A673 (cell line): ENCODE measurements at regions not wholly inside any gene's neighbourhood (a gene's known extent, or its start where the extent isn't known, plus 50 kb on each side); places are given as distances from the start of the nearest gene placed in this dataset.

Experiments used
- BruUV-seq: library from RNA; stranded (reverse); fragments of 400-500 nt; replicated peaks from 2 replicates; lab custom pipeline; 2021; lab: Mats Ljungman, UMichigan
- CTCF ChIA-PET: fragments of 300-600 bp; sonication (Branson Sonifier 250); formaldehyde crosslinking; loops from one replicate; lab custom pipeline; 2022; ENCODE audit warnings: antibody characterized with exemption; lab: Charles Lee
- POLR2A ChIA-PET: fragments of 300-600 bp; sonication (Branson Sonifier 250); formaldehyde crosslinking; loops from one replicate; lab custom pipeline; 2022; ENCODE audit warnings: antibody characterized with exemption; ENCODE audit not compliant: low non-redundant PET; lab: Charles Lee
- DNase-seq: peaks from one replicate; pipeline ENCODE4 v3.0.0-alpha.2; 2015; ENCODE audit warnings: low spot score
- H3K27ac ChIP-seq: fragments of 200-600 bp; sonication (generic); 2 replicates; pipeline ENCODE4 v1.5.1; 2016; ENCODE audit warnings: mixed run types, low read depth, mild to moderate bottlenecking, mixed read lengths, antibody characterized with exemption, low read length; ENCODE audit not compliant: poor library complexity, severe bottlenecking
- H3K27me3 ChIP-seq: fragments of 200-600 bp; sonication (generic); replicated peaks from 2 replicates; pipeline ENCODE4 v1.6.1; 2017; ENCODE audit warnings: mixed run types, low read depth, mild to moderate bottlenecking, mixed read lengths, antibody characterized with exemption, low read length; ENCODE audit not compliant: insufficient read depth, poor library complexity
- H3K36me3 ChIP-seq: fragments of 200-600 bp; sonication (generic); 2 replicates; pipeline ENCODE4 v1.6.1; 2016; ENCODE audit warnings: mixed run types, mild to moderate bottlenecking, mixed read lengths, antibody characterized with exemption, low read length; ENCODE audit not compliant: insufficient read depth, poor library complexity, severe bottlenecking
- H3K4me1 ChIP-seq: fragments of 200-600 bp; sonication (generic); 2 replicates; pipeline ENCODE4 v1.6.1; 2017; ENCODE audit warnings: mixed run types, mild to moderate bottlenecking, mixed read lengths, antibody characterized with exemption, low read length; ENCODE audit not compliant: insufficient read depth, poor library complexity, severe bottlenecking
- H3K4me3 ChIP-seq: fragments of 200-600 bp; sonication (generic); 2 replicates; pipeline ENCODE4 v1.5.1; 2016; ENCODE audit warnings: low read depth, mixed run types, mild to moderate bottlenecking, mixed read lengths, low read length; ENCODE audit not compliant: poor library complexity, severe bottlenecking
- H3K9me3 ChIP-seq: fragments of 200-600 bp; sonication (generic); 2 replicates; pipeline ENCODE4 v1.6.1; 2016; ENCODE audit warnings: mixed run types, low read depth, mild to moderate bottlenecking, mixed read lengths, antibody characterized with exemption, low read length; ENCODE audit not compliant: poor library complexity, severe bottlenecking
- EZH2 ChIP-seq: fragments of 200-600 bp; sonication (generic); IDR thresholded peaks from 2 replicates; pipeline ENCODE4 v1.6.1; 2017; ENCODE audit warnings: borderline replicate concordance, low read depth, mild to moderate bottlenecking, mixed read lengths, antibody characterized with exemption, low read length; ENCODE audit not compliant: poor library complexity, severe bottlenecking
- intact Hi-C: fragments of 100-400 bp; cut with micrococcal nuclease; formaldehyde crosslinking; loops from one replicate; pipeline ENCODE4 v1.10.0; 2022; ENCODE audit not compliant: unreplicated experiment
- TF ChIP-seq, protein P1 (sequence below): fragments of 300-800, 200-600 bp; sonication (generic); conservative IDR thresholded peaks from 2 replicates; pipeline ENCODE4 v1.5.1; 2017; ENCODE audit warnings: low read depth, mild to moderate bottlenecking, antibody characterized with exemption, low read length, moderate library complexity, mixed read lengths

DNA sequence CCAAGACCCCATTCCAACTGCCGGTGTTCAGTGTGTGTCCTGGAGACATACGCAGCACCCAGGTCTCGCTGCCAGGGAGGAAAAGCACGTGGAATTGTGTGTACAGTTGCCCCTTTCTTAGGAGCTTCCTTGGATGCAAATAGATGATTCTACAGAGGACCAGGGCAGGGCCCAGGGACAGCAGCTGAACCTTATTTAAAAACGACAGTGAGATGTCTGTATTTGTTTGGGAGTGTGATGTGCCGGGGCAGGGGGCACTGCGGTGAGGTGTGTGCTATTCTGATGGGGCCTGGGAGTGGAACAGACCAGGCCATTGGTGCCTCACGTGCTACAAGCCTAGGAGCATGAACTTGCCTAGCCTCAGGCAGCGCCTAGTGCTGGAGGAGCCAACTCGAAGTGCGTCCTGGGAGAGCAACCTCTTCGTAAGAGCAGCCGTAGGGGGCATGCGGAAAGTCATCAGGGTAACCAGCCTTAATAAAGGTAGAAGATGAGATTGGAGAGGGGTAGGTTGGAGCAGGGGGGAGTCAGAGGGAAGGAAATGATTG, 98.3 kb upstream of the ESRRB start:
- no peaks in the 10 kb centered on the region for H3K4me1 ChIP-seq
- H3K4me3 ChIP-seq, result no peak overlapping the region
- TF ChIP-seq, protein P1, sequence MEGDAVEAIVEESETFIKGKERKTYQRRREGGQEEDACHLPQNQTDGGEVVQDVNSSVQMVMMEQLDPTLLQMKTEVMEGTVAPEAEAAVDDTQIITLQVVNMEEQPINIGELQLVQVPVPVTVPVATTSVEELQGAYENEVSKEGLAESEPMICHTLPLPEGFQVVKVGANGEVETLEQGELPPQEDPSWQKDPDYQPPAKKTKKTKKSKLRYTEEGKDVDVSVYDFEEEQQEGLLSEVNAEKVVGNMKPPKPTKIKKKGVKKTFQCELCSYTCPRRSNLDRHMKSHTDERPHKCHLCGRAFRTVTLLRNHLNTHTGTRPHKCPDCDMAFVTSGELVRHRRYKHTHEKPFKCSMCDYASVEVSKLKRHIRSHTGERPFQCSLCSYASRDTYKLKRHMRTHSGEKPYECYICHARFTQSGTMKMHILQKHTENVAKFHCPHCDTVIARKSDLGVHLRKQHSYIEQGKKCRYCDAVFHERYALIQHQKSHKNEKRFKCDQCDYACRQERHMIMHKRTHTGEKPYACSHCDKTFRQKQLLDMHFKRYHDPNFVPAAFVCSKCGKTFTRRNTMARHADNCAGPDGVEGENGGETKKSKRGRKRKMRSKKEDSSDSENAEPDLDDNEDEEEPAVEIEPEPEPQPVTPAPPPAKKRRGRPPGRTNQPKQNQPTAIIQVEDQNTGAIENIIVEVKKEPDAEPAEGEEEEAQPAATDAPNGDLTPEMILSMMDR, result no peak
- TF ChIP-seq EZH2, result no peak
- intact Hi-C loops, result no loop called here
- H3K36me3 ChIP-seq, result no peaks in the 10 kb centered on the region
- CTCF ChIA-PET, result no interaction called here
- DNase-seq, result no peak
- H3K9me3 ChIP-seq, result no peaks in the 10 kb centered on the region
- BruUV-seq, result no TSS peak
- H3K27ac ChIP-seq, result no peak overlapping the region
- POLR2A ChIA-PET, result no interaction called here
- peaks cover 5% of the 10 kb centered on the region for H3K27me3 ChIP-seq

DNA sequence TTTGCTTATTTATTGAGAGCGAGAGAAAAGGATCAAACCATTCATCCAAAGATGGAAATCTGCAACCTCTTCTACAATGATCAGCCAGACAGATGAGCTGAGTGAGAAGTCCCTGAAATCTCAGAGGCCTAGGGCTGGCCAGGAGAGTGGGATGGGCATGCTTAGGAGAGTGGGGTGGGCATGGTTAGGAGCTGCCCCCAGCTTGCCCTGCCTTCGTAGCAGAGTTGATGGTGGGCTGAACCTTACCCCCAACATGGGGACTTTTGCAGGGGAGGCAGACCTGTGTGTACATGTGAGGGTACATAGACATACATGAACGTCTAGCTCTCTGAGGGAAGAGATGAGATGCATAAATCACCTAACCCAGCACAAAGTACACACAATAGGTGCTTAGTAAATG, 95.7 kb upstream of the ESRRB start:
- POLR2A ChIA-PET, result no interaction called here
- no peak for TF ChIP-seq EZH2
- TF ChIP-seq, protein P1, result no peak
- H3K27ac ChIP-seq, result no peak overlapping the region
- no TSS peak for BruUV-seq
- no peak overlapping the region for H3K4me3 ChIP-seq
- CTCF ChIA-PET, result no interaction called here
- H3K36me3 ChIP-seq, result no peaks in the 10 kb centered on the region
- intact Hi-C loops, result no loop called here
- DNase-seq, result no peak
- peaks cover 27% of the 10 kb centered on the region for H3K27me3 ChIP-seq
- no peaks in the 10 kb centered on the region for H3K4me1 ChIP-seq
- no peaks in the 10 kb centered on the region for H3K9me3 ChIP-seq

GRCh38 chr14:76282581-76282980, 93.4 kb upstream of the ESRRB start:
- BruUV-seq, result no TSS peak
- POLR2A ChIA-PET, result no interaction called here
- Histone ChIP-seq H3K4me1 (no peaks in the 10 kb centered on the region), H3K9me3 (no peaks in the 10 kb centered on the region), H3K36me3 (no peaks in the 10 kb centered on the region), H3K27me3 (peaks cover 44% of the 10 kb centered on the region), H3K27ac (no peak overlapping the region), H3K4me3 (no peak overlapping the region)
- CTCF ChIA-PET, result interaction anchor here (0.7 kb wide), 1 partner anchor 265 kb away, joined by 3 read pairs; no protein-coding TSS in a partner anchor
- DNase-seq, result no peak
- TF ChIP-seq EZH2, result no peak
- TF ChIP-seq, protein P1, result no peak
- intact Hi-C loops, result no loop called here
